ENCODE measurements at regions not wholly inside any gene's neighbourhood (a gene's known extent, or its start where the extent isn't known, plus 50 kb on each side); places are given as distances from the start of the nearest gene placed in this dataset.

DNA sequence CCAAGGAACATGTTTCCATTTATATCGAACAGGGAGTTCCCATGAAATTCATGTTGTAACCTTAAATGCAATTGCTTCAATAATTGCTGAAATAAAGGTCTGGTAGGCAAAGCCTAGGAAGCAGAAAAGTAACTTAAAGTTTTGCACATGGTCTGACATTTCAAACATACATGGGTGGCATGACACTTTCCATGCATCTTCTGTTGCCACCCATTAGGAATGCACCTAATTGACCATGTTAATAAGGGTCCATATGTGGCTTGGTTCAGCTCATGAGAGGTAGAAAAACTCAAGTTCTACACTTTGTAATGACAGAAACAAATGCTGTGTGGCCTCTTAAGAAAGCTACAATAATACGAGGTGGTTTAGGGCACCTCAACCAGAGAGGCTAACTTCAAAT, 72.0 kb upstream of the GORAB start:
- Histone ChIP-seq H2BK5ac (ENCODE audit: low read depth, low read length) (no peak overlapping the region), H3K79me1 (ENCODE audit: low read depth, low read length) (no peaks in the 10 kb centered on the region), H4K5ac (ENCODE audit: insufficient read length, low read depth, low read length) (no peak overlapping the region), H2AK5ac (ENCODE audit: low read depth, low read length) (no peak overlapping the region), H4K8ac (ENCODE audit: extremely low read depth, insufficient read depth, low read length) (no peak overlapping the region), H2BK15ac (ENCODE audit: low read length) (no peak overlapping the region), H2BK12ac (ENCODE audit: low read depth, low read length) (no peak overlapping the region), H3K14ac (ENCODE audit: insufficient read length) (no peak overlapping the region), H3K27ac (ENCODE audit: low read depth, low read length) (no peak overlapping the region), H3K23ac (ENCODE audit: insufficient read length) (no peak overlapping the region), H3K4ac (replicated peaks; ENCODE audit: insufficient read length, low read depth, low read length) (no peak overlapping the region), H2BK120ac (replicated peaks; ENCODE audit: low read depth, low read length) (no peak overlapping the region), H3K9ac (replicated peaks in 1 of 4; ENCODE audit: extremely low read depth in 1 of 4, low read depth in 3 of 4, low read length in 3 of 4) (no peak overlapping the region), H3K9me3 (ENCODE audit: insufficient read depth in 2 of 2, low read depth in 1 of 2, low read length in 1 of 2) (peaks cover 6 to 8% of the 10 kb centered on the region in 2 experiments; a peak in 3 of 4 replicates), H3K4me3 (ENCODE audit: extremely low read depth in 1 of 4, insufficient read depth in 2 of 4, low read depth in 3 of 4, low read length in 4 of 4) (no peak overlapping the region), H3K4me1 (replicated peaks in 1 of 4; ENCODE audit: control insufficient read depth in 3 of 4, insufficient read depth in 4 of 4, low read length in 3 of 4) (no peaks in the 10 kb centered on the region), H3K27me3 (replicated peaks in 1 of 4; ENCODE audit: control insufficient read depth in 3 of 4, extremely low read depth in 1 of 4, insufficient read depth in 3 of 4, low read length in 3 of 4) (no peaks in the 10 kb centered on the region), H3K79me2 (ENCODE audit: control insufficient read depth in 1 of 2, insufficient read depth in 2 of 2, low read length in 2 of 2) (no peaks in the 10 kb centered on the region), H3K56ac (replicated peaks; ENCODE audit: insufficient read length, low read depth, low read length) (no peak overlapping the region), H3K4me2 (ENCODE audit: insufficient read depth in 1 of 2, low read depth in 2 of 2, low read length in 2 of 2) (no peak overlapping the region), H3K18ac (ENCODE audit: extremely low read depth, low read length) (no peak overlapping the region), H2AFZ (ENCODE audit: low read length) (no peak overlapping the region), H4K91ac (replicated peaks; ENCODE audit: insufficient read length, low read length) (no peak overlapping the region), H4K20me1 (replicated peaks in 1 of 2; ENCODE audit: control insufficient read depth in 1 of 2, insufficient read depth in 2 of 2, low read length in 2 of 2) (no peaks in the 10 kb centered on the region), H2BK20ac (ENCODE audit: low read length) (no peak overlapping the region), H3K23me2 (ENCODE audit: low read depth, low read length) (no peaks in the 10 kb centered on the region), H3K36me3 (ENCODE audit: control insufficient read depth in 2 of 4, insufficient read depth in 4 of 4, low read length in 3 of 4) (no peaks in the 10 kb centered on the region; a peak in 1 of 8 replicates)
- 50% methylated on average over 2 of the region's 2 CpGs; no CpG with 5 or more reads in 1 of the 2 experiments for WGBS, 2 experiments (ENCODE audit: extremely low coverage in 1 of 2, insufficient coverage in 1 of 2, insufficient read length in 1 of 2, insufficient replicate concordance in 2 of 2, low coverage in 1 of 2, low lambda C conversion rate in 2 of 2, missing lambda C conversion rate in 1 of 2)
- CTCF ChIA-PET (ENCODE audit: partially characterized antibody) = no interaction called here
- POLR2A ChIA-PET (ENCODE audit: partially characterized antibody) = no interaction called here
- DNase-seq (ENCODE audit: low read depth in 1 of 2, low spot score in 2 of 2) (no peak), FAIRE-seq (no peak)
- TF ChIP-seq BACH1 (IDR thresholded peaks at IDR 0.05; ENCODE audit: low read length) (no peak), RNF2 (IDR thresholded peaks at IDR 0.05; ENCODE audit: borderline replicate concordance, low read depth, low read length, missing control alignments, poor library complexity, severe bottlenecking) (no peak), SAP30 (IDR thresholded peaks at IDR 0.05; ENCODE audit: insufficient read depth, insufficient replicate concordance, low read length) (no peak), CBX5 (IDR thresholded peaks at IDR 0.05; ENCODE audit: low read depth, low read length) (no peak), CHD1 (IDR thresholded peaks at IDR 0.05; ENCODE audit: low read depth, low read length) (no peak), EZH2 (IDR thresholded peaks at IDR 0.05; ENCODE audit: low read depth, low read length, severe bottlenecking) (no peak), BCL11A (IDR thresholded peaks at IDR 0.05; ENCODE audit: low read depth in 2 of 2, low read length in 2 of 2) (no peak), POLR2A (IDR thresholded peaks at IDR 0.05; ENCODE audit: control extremely low read depth in 1 of 2, low read depth in 2 of 2, low read length in 2 of 2) (no peak), CEBPB (IDR thresholded peaks at IDR 0.05; ENCODE audit: low read depth, low read length) (no peak)
- TF ChIP-seq, protein P1, sequence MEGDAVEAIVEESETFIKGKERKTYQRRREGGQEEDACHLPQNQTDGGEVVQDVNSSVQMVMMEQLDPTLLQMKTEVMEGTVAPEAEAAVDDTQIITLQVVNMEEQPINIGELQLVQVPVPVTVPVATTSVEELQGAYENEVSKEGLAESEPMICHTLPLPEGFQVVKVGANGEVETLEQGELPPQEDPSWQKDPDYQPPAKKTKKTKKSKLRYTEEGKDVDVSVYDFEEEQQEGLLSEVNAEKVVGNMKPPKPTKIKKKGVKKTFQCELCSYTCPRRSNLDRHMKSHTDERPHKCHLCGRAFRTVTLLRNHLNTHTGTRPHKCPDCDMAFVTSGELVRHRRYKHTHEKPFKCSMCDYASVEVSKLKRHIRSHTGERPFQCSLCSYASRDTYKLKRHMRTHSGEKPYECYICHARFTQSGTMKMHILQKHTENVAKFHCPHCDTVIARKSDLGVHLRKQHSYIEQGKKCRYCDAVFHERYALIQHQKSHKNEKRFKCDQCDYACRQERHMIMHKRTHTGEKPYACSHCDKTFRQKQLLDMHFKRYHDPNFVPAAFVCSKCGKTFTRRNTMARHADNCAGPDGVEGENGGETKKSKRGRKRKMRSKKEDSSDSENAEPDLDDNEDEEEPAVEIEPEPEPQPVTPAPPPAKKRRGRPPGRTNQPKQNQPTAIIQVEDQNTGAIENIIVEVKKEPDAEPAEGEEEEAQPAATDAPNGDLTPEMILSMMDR (IDR thresholded peaks at IDR 0.05; ENCODE audit: control extremely low read depth in 1 of 3, insufficient read depth in 1 of 3, low read depth in 1 of 3, low read length in 3 of 3) = no peak
- TF ChIP-seq, protein P2, sequence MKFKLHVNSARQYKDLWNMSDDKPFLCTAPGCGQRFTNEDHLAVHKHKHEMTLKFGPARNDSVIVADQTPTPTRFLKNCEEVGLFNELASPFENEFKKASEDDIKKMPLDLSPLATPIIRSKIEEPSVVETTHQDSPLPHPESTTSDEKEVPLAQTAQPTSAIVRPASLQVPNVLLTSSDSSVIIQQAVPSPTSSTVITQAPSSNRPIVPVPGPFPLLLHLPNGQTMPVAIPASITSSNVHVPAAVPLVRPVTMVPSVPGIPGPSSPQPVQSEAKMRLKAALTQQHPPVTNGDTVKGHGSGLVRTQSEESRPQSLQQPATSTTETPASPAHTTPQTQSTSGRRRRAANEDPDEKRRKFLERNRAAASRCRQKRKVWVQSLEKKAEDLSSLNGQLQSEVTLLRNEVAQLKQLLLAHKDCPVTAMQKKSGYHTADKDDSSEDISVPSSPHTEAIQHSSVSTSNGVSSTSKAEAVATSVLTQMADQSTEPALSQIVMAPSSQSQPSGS (IDR thresholded peaks at IDR 0.05; ENCODE audit: low read length) = no peak

All from H1 (cell line).